Loucy (cell line): ENCODE measurements at regions not wholly inside any gene's neighbourhood (a gene's known extent, or its start where the extent isn't known, plus 50 kb on each side); places are given as distances from the start of the nearest gene placed in this dataset.

Experiments used
- H2AFZ ChIP-seq: fragments of 200-600 bp; sonication (generic); 2 replicates; pipeline ENCODE4 v1.6.0; 2016; ENCODE audit warnings: antibody characterized with exemption, mild to moderate bottlenecking, low read length, moderate library complexity
- H3F3A ChIP-seq: fragments of 200-600 bp; 2 replicates; pipeline ENCODE4 v1.6.0; 2016; ENCODE audit warnings: antibody characterized with exemption, low read depth, mild to moderate bottlenecking
- H3K27me3 ChIP-seq: fragments of 200-600 bp; sonication (generic); 2 replicates; pipeline ENCODE4 v1.6.1; 2014; ENCODE audit warnings: low read length, mild to moderate bottlenecking; ENCODE audit not compliant: insufficient read depth, poor library complexity, severe bottlenecking
- H3K36me3 ChIP-seq: fragments of 200-600 bp; sonication (generic); 2 replicates; pipeline ENCODE4 v1.6.1; 2016; ENCODE audit warnings: low read length; ENCODE audit not compliant: insufficient read depth
- H3K4me1 ChIP-seq: fragments of 200-600 bp; sonication (generic); 2 replicates; pipeline ENCODE4 v1.5.1; 2014; ENCODE audit warnings: low read length, mild to moderate bottlenecking; ENCODE audit not compliant: insufficient read depth, poor library complexity, severe bottlenecking
- H3K4me2 ChIP-seq: fragments of 200-600 bp; sonication (generic); 2 replicates; pipeline ENCODE4 v1.6.0; 2014; ENCODE audit warnings: antibody characterized with exemption, low read length, low read depth, mild to moderate bottlenecking; ENCODE audit not compliant: poor library complexity, severe bottlenecking
- H3K4me3 ChIP-seq: fragments of 200-600 bp; sonication (generic); 2 replicates; pipeline ENCODE4 v1.5.1; 2014; ENCODE audit warnings: low read length, mild to moderate bottlenecking, mixed read lengths; ENCODE audit not compliant: poor library complexity, severe bottlenecking
- H3K79me2 ChIP-seq: fragments of 200-600 bp; sonication (generic); 2 replicates; pipeline ENCODE4 v1.6.1; 2014; ENCODE audit warnings: low read length; ENCODE audit not compliant: insufficient read depth
- H3K9ac ChIP-seq: fragments of 200-600 bp; sonication (generic); 2 replicates; pipeline ENCODE4 v1.6.0; 2014; ENCODE audit warnings: mild to moderate bottlenecking, low read depth, low read length, moderate library complexity; ENCODE audit not compliant: poor library complexity, severe bottlenecking
- H3K9me2 ChIP-seq: fragments of 200-600 bp; sonication (generic); replicated peaks from 2 replicates; pipeline ENCODE4 v1.6.1; 2016; ENCODE audit warnings: low read depth, low read length, mixed read lengths
- H3K9me3 ChIP-seq: fragments of 200-600 bp; sonication (generic); 2 replicates; pipeline ENCODE4 v1.6.1; 2014; ENCODE audit warnings: mild to moderate bottlenecking, antibody characterized with exemption, low read length, low read depth; ENCODE audit not compliant: insufficient read depth
- H4K20me1 ChIP-seq: fragments of 200-600 bp; sonication (generic); 2 replicates; pipeline ENCODE4 v1.6.0; 2014; ENCODE audit warnings: antibody characterized with exemption, low read length, mild to moderate bottlenecking; ENCODE audit not compliant: insufficient read depth, poor library complexity, severe bottlenecking
- CTCF ChIP-seq: fragments of 200-600 bp; sonication (generic); conservative IDR thresholded peaks from 2 replicates; pipeline ENCODE4 v1.5.1; 2014; ENCODE audit warnings: mild to moderate bottlenecking, antibody characterized with exemption, low read length
- EZH2phosphoT487 ChIP-seq: fragments of 200-600 bp; IDR thresholded peaks from 2 replicates; pipeline ENCODE4 v1.6.1; 2018; ENCODE audit warnings: antibody characterized with exemption, mild to moderate bottlenecking, moderate library complexity, borderline replicate concordance

GRCh38 chr3:181278468-181279238 lies 289.1 kb upstream of the DNAJC19 start:
- Histone ChIP-seq H4K20me1 (no peaks in the 10 kb centered on the region), H3K4me3 (no peak overlapping the region), H3K9me3 (no peaks in the 10 kb centered on the region), H3K4me1 (no peaks in the 10 kb centered on the region), H3K9ac (no peak overlapping the region), H3K4me2 (no peak overlapping the region), H2AFZ (0 out of 2 replicates have a peak overlapping the region, but pooled peaks have one; percentile 12), H3F3A (no peaks in the 10 kb centered on the region), H3K9me2 (no peaks in the 10 kb centered on the region), H3K36me3 (no peaks in the 10 kb centered on the region), H3K27me3 (no peaks in the 10 kb centered on the region), H3K79me2 (no peaks in the 10 kb centered on the region)
- TF ChIP-seq EZH2phosphoT487 (no peak), CTCF (peak; percentile 72)

GRCh38 chr3:181276358-181276896 lies 286.9 kb upstream of the DNAJC19 start:
- Histone ChIP-seq H3K27me3 (no peaks in the 10 kb centered on the region), H3K4me1 (no peaks in the 10 kb centered on the region), H3K9me2 (no peaks in the 10 kb centered on the region), H3K36me3 (no peaks in the 10 kb centered on the region), H3K4me3 (no peak overlapping the region), H3K4me2 (no peak overlapping the region), H3K9ac (no peak overlapping the region), H4K20me1 (no peaks in the 10 kb centered on the region), H2AFZ (no peak overlapping the region), H3F3A (no peaks in the 10 kb centered on the region), H3K79me2 (no peaks in the 10 kb centered on the region), H3K9me3 (no peaks in the 10 kb centered on the region)
- no peak for TF ChIP-seq EZH2phosphoT487
- TF ChIP-seq CTCF, result no peak

GRCh38 chr3:181274025-181274424 lies 284.5 kb upstream of the DNAJC19 start:
- Histone ChIP-seq H3K9me2 (no peaks in the 10 kb centered on the region), H2AFZ (no peak overlapping the region), H3K9me3 (no peaks in the 10 kb centered on the region), H3K4me1 (no peaks in the 10 kb centered on the region), H3K9ac (no peak overlapping the region), H3K79me2 (no peaks in the 10 kb centered on the region), H3K27me3 (no peaks in the 10 kb centered on the region), H3K4me2 (no peak overlapping the region), H3K36me3 (no peaks in the 10 kb centered on the region), H3K4me3 (no peak overlapping the region), H4K20me1 (no peaks in the 10 kb centered on the region), H3F3A (no peaks in the 10 kb centered on the region)
- TF ChIP-seq EZH2phosphoT487 (no peak), CTCF (no peak)
